GM12878 (cell line): ENCODE measurements at regions not wholly inside any gene's neighbourhood (a gene's known extent, or its start where the extent isn't known, plus 50 kb on each side); places are given as distances from the start of the nearest gene placed in this dataset.

ENCODE experiments used
- ATAC-seq: fragments of 200-7000 bp; cut with Tn5 transposase; 3 replicates; pipeline ENCODE4 v1.9.1; 2020; ENCODE audit warnings: mild to moderate bottlenecking, moderate library complexity
- BruUV-seq: library from RNA; stranded (reverse); fragments of 400-500 nt; replicated peaks from 2 replicates; lab custom pipeline; 2021; lab: Mats Ljungman, UMichigan
- CTCF ChIA-PET: fragments of 300-600 bp; sonication (Branson Sonifier 250); formaldehyde crosslinking; extraction: SDS; loops from one replicate; lab custom pipeline; 2021; ENCODE audit warnings: inconsistent platforms; lab: Yijun Ruan, JAX
- POLR2A ChIA-PET: fragments of 350-600 bp; formaldehyde crosslinking; extraction: SDS; loops from one replicate; lab custom pipeline; 2021; ENCODE audit warnings: inconsistent platforms; lab: Charles Lee
- RAD21 ChIA-PET: fragments of 300-600 bp; sonication (Branson Sonifier 250); formaldehyde crosslinking; loops from one replicate; lab custom pipeline; 2023; ENCODE audit warnings: antibody characterized with exemption; ENCODE audit not compliant: unreplicated experiment; lab: Charles Lee
- SMC1A ChIA-PET: fragments of 300-600 bp; sonication (Branson Sonifier 250); formaldehyde crosslinking; loops from one replicate; lab custom pipeline; 2023; ENCODE audit not compliant: unreplicated experiment, uncharacterized antibody; lab: Charles Lee
- DNase-seq: peaks from one replicate; pipeline ENCODE4 v3.0.0-alpha.2; 2011; ENCODE audit warnings: low read depth, low spot score
- FAIRE-seq: peaks from 3 replicates; lab custom pipeline; 2011; peaks lifted over from hg19 to GRCh38; lab: Jason Lieb, UNC
- H2AFZ ChIP-seq: 2 replicates; pipeline ENCODE4 v1.6.0; 2011; ENCODE audit warnings: low read depth, low read length, control low read depth; ENCODE audit not compliant: control insufficient read depth
- H3K27ac ChIP-seq: 2 replicates; pipeline ENCODE4 v1.5.1; 2011; ENCODE audit warnings: control low read depth; ENCODE audit not compliant: control insufficient read depth, insufficient read depth
- H3K27me3 ChIP-seq, 2 experiments: replicated peaks in 1 of 2; 2 replicates each; pipeline versions ENCODE4 v1.6.0 to v1.6.1; 2011; ENCODE audit warnings: low read length in 1 of 2; ENCODE audit not compliant: control insufficient read depth in 2 of 2, insufficient read depth in 2 of 2
- H3K36me3 ChIP-seq, 2 experiments: 2 replicates each; pipeline ENCODE4 v1.5.1; 2011; ENCODE audit warnings: low read length in 1 of 2; ENCODE audit not compliant: control insufficient read depth in 2 of 2, insufficient read depth in 2 of 2
- H3K4me1 ChIP-seq: 2 replicates; pipeline ENCODE4 v1.6.1; 2011; ENCODE audit warnings: mild to moderate bottlenecking, low read length, moderate library complexity, mixed read lengths; ENCODE audit not compliant: control insufficient read depth, insufficient read depth
- H3K4me2 ChIP-seq: 2 replicates; pipeline ENCODE4 v1.6.0; 2011; ENCODE audit warnings: control low read depth; ENCODE audit not compliant: control insufficient read depth, insufficient read depth
- H3K4me3 ChIP-seq: fragments of 200-600 bp; sonication (generic); 2 replicates; pipeline ENCODE4 v1.5.1; 2016
- H3K79me2 ChIP-seq: 2 replicates; pipeline ENCODE4 v1.6.0; 2011; ENCODE audit warnings: low read length; ENCODE audit not compliant: control insufficient read depth, insufficient read depth
- H3K9ac ChIP-seq: 2 replicates; pipeline ENCODE4 v1.8.0; 2011; ENCODE audit warnings: low read length, control low read depth, mixed read lengths; ENCODE audit not compliant: control insufficient read depth, insufficient read depth
- H3K9me3 ChIP-seq: replicated peaks from 3 replicates; pipeline ENCODE4 v1.5.1; 2011; ENCODE audit warnings: mild to moderate bottlenecking, low read length; ENCODE audit not compliant: control insufficient read depth, insufficient read depth
- H4K20me1 ChIP-seq: 2 replicates; pipeline ENCODE4 v1.6.0; 2011; ENCODE audit not compliant: control insufficient read depth, insufficient read depth
- GATAD2B ChIP-seq: fragments of 450-650 bp; conservative IDR thresholded peaks from 2 replicates; pipeline ENCODE4 v1.6.1; 2017; ENCODE audit warnings: low read depth, mild to moderate bottlenecking, moderate library complexity
- KDM1A ChIP-seq: fragments of 200-600 bp; sonication (generic); IDR thresholded peaks from 2 replicates; pipeline ENCODE4 v1.6.1; 2016; ENCODE audit warnings: borderline replicate concordance
- MXI1 ChIP-seq: fragments of 150-350 bp; IDR thresholded peaks from 2 replicates; pipeline ENCODE4 v1.6.1; 2011; ENCODE audit warnings: low read depth, mild to moderate bottlenecking, inconsistent platforms, low read length, improper control_type of control experiment
- RELA ChIP-seq: fragments of 450-650 bp; IDR thresholded peaks from 2 replicates; pipeline ENCODE4 v1.8.0; 2014; ENCODE audit warnings: borderline replicate concordance; ENCODE audit not compliant: partially characterized antibody
- SMAD1 ChIP-seq: fragments of 450-650 bp; IDR thresholded peaks from 2 replicates; pipeline ENCODE4 v1.6.1; 2018; ENCODE audit warnings: mild to moderate bottlenecking, low read depth; ENCODE audit not compliant: partially characterized antibody
- ZBED1 ChIP-seq: IDR thresholded peaks from 2 replicates; pipeline ENCODE4 v1.6.1; 2016; ENCODE audit warnings: borderline replicate concordance
- WGBS: methylation state at CpG from one replicate; pipeline ENCODE4 v1.1.6; 2016; ENCODE audit warnings: low lambda C conversion rate; ENCODE audit not compliant: insufficient replicate concordance, insufficient coverage; ENCODE audit errors: missing lambda C conversion rate; 5-methylcytosine and 5-hydroxymethylcytosine counted together
- in situ Hi-C: fragments of 300-500 bp; cut with MboI; formaldehyde crosslinking; loops from 9 replicates; pipeline ENCODE4 v1.14.3; 2018; ENCODE audit warnings: mixed read lengths
- intact Hi-C: fragments of 100-400 bp; cut with micrococcal nuclease; formaldehyde crosslinking; loops from one replicate; pipeline ENCODE4 v1.14.2; 2022; ENCODE audit not compliant: unreplicated experiment
- TF ChIP-seq, protein P1 (sequence below): fragments of 450-650 bp; IDR thresholded peaks from 2 replicates; pipeline ENCODE4 v1.6.1; 2016; ENCODE audit warnings: mild to moderate bottlenecking, moderate library complexity, borderline replicate concordance

DNA sequence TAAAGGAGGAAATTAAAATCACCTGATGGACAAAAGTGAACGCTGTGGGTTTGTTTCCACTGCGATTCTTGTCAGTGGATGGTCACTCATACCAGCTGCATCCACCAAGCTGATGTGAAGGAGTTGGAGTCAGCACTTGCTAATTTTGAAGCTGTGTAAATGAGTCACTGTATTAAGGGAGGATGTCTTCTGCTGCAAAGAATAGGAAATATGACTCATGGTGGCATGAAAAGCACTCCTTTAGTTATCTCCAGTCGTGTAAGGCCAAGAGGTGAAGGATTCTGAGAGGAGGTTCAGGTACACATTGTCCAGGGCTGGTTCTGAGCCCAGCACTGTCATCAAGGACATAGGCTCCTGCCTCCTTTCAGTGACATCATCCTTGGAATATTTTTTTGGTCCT is 71.7 kb upstream of the SKOR2 start:
- Histone ChIP-seq H4K20me1 (no peaks in the 10 kb centered on the region), H3K79me2 (no peaks in the 10 kb centered on the region), H3K36me3 (no peaks in the 10 kb centered on the region), H3K4me1 (no peaks in the 10 kb centered on the region), H3K9ac (no peak overlapping the region), H3K27me3 (no peaks in the 10 kb centered on the region; a peak in 1 of 4 replicates), H3K9me3 (no peaks in the 10 kb centered on the region), H3K27ac (no peak overlapping the region), H2AFZ (no peak overlapping the region), H3K4me2 (no peak overlapping the region), H3K4me3 (no peak overlapping the region)
- no TSS peak for BruUV-seq
- ChIA-PET POLR2A (no interaction called here), CTCF (no interaction called here), SMC1A (no interaction called here), RAD21 (no interaction called here)
- TF ChIP-seq ZBED1 (no peak), RELA (no peak), KDM1A (no peak), MXI1 (no peak), SMAD1 (no peak), GATAD2B (no peak)
- TF ChIP-seq, protein P1, sequence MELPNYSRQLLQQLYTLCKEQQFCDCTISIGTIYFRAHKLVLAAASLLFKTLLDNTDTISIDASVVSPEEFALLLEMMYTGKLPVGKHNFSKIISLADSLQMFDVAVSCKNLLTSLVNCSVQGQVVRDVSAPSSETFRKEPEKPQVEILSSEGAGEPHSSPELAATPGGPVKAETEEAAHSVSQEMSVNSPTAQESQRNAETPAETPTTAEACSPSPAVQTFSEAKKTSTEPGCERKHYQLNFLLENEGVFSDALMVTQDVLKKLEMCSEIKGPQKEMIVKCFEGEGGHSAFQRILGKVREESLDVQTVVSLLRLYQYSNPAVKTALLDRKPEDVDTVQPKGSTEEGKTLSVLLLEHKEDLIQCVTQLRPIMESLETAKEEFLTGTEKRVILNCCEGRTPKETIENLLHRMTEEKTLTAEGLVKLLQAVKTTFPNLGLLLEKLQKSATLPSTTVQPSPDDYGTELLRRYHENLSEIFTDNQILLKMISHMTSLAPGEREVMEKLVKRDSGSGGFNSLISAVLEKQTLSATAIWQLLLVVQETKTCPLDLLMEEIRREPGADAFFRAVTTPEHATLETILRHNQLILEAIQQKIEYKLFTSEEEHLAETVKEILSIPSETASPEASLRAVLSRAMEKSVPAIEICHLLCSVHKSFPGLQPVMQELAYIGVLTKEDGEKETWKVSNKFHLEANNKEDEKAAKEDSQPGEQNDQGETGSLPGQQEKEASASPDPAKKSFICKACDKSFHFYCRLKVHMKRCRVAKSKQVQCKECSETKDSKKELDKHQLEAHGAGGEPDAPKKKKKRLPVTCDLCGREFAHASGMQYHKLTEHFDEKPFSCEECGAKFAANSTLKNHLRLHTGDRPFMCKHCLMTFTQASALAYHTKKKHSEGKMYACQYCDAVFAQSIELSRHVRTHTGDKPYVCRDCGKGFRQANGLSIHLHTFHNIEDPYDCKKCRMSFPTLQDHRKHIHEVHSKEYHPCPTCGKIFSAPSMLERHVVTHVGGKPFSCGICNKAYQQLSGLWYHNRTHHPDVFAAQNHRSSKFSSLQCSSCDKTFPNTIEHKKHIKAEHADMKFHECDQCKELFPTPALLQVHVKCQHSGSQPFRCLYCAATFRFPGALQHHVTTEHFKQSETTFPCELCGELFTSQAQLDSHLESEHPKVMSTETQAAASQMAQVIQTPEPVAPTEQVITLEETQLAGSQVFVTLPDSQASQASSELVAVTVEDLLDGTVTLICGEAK: no peak
- FAIRE-seq (no peak), DNase-seq (no peak), ATAC-seq (no peak)
- WGBS: 2% methylated on average over 3 of the region's 3 CpGs
- in situ Hi-C loops: no loop called here
- intact Hi-C loops: no loop called here
